NCI-H2227 (cell line): ENCODE measurements at regions not wholly inside any gene's neighbourhood (a gene's known extent, or its start where the extent isn't known, plus 50 kb on each side); places are given as distances from the start of the nearest gene placed in this dataset.

Experiments
- DNase-seq: peaks from one replicate; lab custom pipeline; 2025; ENCODE audit not compliant: unreplicated experiment; lab: John Stamatoyannopoulos, UW

- peak; percentile 10 for DNase-seq
Observed at GRCh38 chr5:120738568-120738967, 274.5 kb downstream of the PRR16 start.

GRCh38 chr5:120740989-120741388 lies 276.9 kb downstream of the PRR16 start:
- no peak for DNase-seq

GRCh38 chr5:120748474-120748873 lies 284.4 kb downstream of the PRR16 start:
- DNase-seq = no peak

GRCh38 chr5:120749737-120750136 lies 285.6 kb downstream of the PRR16 start:
- no peak for DNase-seq

- no peak for DNase-seq
Observed at GRCh38 chr5:120759587-120759986, 295.5 kb downstream of the PRR16 start.

GRCh38 chr5:120761986-120762385 lies 297.9 kb downstream of the PRR16 start:
- DNase-seq = no peak

- DNase-seq = no peak
Observed at GRCh38 chr5:120765189-120765588, 301.1 kb downstream of the PRR16 start.

GRCh38 chr5:120767178-120767820 lies 303.2 kb downstream of the PRR16 start:
- no peak for DNase-seq

GRCh38 chr5:120769312-120769872 lies 305.3 kb downstream of the PRR16 start:
- no peak for DNase-seq

GRCh38 chr5:120771202-120771601 lies 307.1 kb downstream of the PRR16 start:
- DNase-seq = no peak

GRCh38 chr5:120778491-120779484 lies 314.7 kb downstream of the PRR16 start:
- DNase-seq = no peak

- no peak for DNase-seq
Observed at GRCh38 chr5:120779674-120780073, 315.6 kb downstream of the PRR16 start.

- DNase-seq = no peak
Observed at GRCh38 chr5:120788481-120788880, 324.4 kb downstream of the PRR16 start.

GRCh38 chr5:120789918-120790317 lies 325.8 kb downstream of the PRR16 start:
- no peak for DNase-seq

GRCh38 chr5:120790339-120790738 lies 326.2 kb downstream of the PRR16 start:
- no peak for DNase-seq

GRCh38 chr5:120792477-120792876 lies 328.4 kb downstream of the PRR16 start:
- DNase-seq = no peak

GRCh38 chr5:120794121-120794520 lies 330.0 kb downstream of the PRR16 start:
- DNase-seq = no peak

GRCh38 chr5:120803282-120803681 lies 339.2 kb downstream of the PRR16 start:
- no peak for DNase-seq

GRCh38 chr5:120805131-120805530 lies 341.0 kb downstream of the PRR16 start:
- DNase-seq = no peak

- DNase-seq = no peak
Observed at GRCh38 chr5:120806202-120806601, 342.1 kb downstream of the PRR16 start.

- DNase-seq = no peak
Observed at GRCh38 chr5:120808135-120808534, 344.0 kb downstream of the PRR16 start.

GRCh38 chr5:120808606-120809005 lies 344.5 kb downstream of the PRR16 start:
- DNase-seq = no peak
